Stimulated activated naive B cell treated with anti-CD40 and anti-IgM and Interleukin-4, amounts not matched to agents 10 μg/mL and 1 μg/mL and 100 μg/mL, for 72 hours (primary cell): ENCODE measurements at regions not wholly inside any gene's neighbourhood (a gene's known extent, or its start where the extent isn't known, plus 50 kb on each side); places are given as distances from the start of the nearest gene placed in this dataset.
"Not testable (repeated sequence)": the region's sequence is repeated elsewhere in the genome, so short reads cannot be mapped to it uniquely, and the experiment has no call there.

Experiments used
- ATAC-seq, 2 donors: fragments of 150-1000 bp; cut with Tn5 transposase; replicated peaks; 2 replicates each; pipeline ENCODE4 v1.10.0; 2021; ENCODE audit warnings: moderate library complexity in 1 of 2
- DNase-seq: peaks from one replicate; pipeline ENCODE4 v3.0.0; 2021
- H3K27ac Mint-ChIP-seq: one replicate; pipeline ENCODE4 v1.8.0; 2022; ENCODE audit warnings: mild to moderate bottlenecking, mixed read lengths
- H3K27me3 Mint-ChIP-seq, 2 donors: one replicate each; pipeline ENCODE4 v1.8.0; 2022; ENCODE audit warnings: mixed read lengths in 2 of 2
- H3K36me3 Mint-ChIP-seq, 2 donors: one replicate each; pipeline ENCODE4 v1.8.0; 2022; ENCODE audit warnings: mixed read lengths in 2 of 2, mild to moderate bottlenecking in 1 of 2
- H3K4me1 Mint-ChIP-seq, 2 donors: one replicate each; pipeline ENCODE4 v1.8.0; 2022; ENCODE audit warnings: mixed read lengths in 2 of 2, mild to moderate bottlenecking in 1 of 2
- H3K4me3 Mint-ChIP-seq, 2 donors: one replicate each; pipeline ENCODE4 v1.8.0; 2022; ENCODE audit warnings: mild to moderate bottlenecking in 2 of 2, mixed read lengths in 2 of 2, moderate library complexity in 1 of 2
- H3K9me3 Mint-ChIP-seq, 2 donors: one replicate each; pipeline ENCODE4 v1.8.0; 2022; ENCODE audit warnings: mixed read lengths in 2 of 2, mild to moderate bottlenecking in 1 of 2

DNA sequence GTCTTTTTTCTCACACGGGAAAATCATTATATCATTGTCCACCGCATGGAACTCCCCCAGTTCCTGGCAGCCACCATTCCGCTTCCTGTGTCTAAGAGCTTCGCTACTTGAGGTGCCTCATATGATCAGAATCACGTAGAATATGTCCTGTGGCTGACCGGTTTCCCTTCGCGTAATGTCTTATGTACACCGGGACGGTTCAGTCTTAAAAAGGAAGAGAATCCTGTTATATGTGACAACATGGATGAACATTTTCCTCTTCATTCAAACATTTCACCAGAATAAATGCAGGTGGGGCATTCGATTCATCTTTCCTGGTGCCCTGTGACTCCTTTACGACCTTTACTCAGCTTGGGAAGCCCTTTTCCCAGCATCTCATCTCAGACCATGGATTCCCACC is 131.7 kb upstream of the TWIST2 start:
- H3K27ac Mint-ChIP-seq = no peak overlapping the region
- H3K27me3 Mint-ChIP-seq = peaks cover 10 to 34% of the 10 kb centered on the region in 2 donors
- no peaks in the 10 kb centered on the region for H3K9me3 Mint-ChIP-seq
- H3K4me1 Mint-ChIP-seq = no peaks in the 10 kb centered on the region
- ATAC-seq (no peak), DNase-seq (no peak)
- no peaks in the 10 kb centered on the region for H3K36me3 Mint-ChIP-seq
- H3K4me3 Mint-ChIP-seq = no peak overlapping the region

- no peaks in the 10 kb centered on the region for H3K36me3 Mint-ChIP-seq
- H3K4me3 Mint-ChIP-seq = no peak overlapping the region
- no peaks in the 10 kb centered on the region for H3K4me1 Mint-ChIP-seq
- peaks cover 10 to 34% of the 10 kb centered on the region in 2 donors for H3K27me3 Mint-ChIP-seq
- ATAC-seq = no peak
- no peaks in the 10 kb centered on the region for H3K9me3 Mint-ChIP-seq
- DNase-seq = no peak
- H3K27ac Mint-ChIP-seq = no peak overlapping the region
These were observed 131.3 kb upstream of the TWIST2 start for GRCh38 chr2:238716585-238716984.

DNA sequence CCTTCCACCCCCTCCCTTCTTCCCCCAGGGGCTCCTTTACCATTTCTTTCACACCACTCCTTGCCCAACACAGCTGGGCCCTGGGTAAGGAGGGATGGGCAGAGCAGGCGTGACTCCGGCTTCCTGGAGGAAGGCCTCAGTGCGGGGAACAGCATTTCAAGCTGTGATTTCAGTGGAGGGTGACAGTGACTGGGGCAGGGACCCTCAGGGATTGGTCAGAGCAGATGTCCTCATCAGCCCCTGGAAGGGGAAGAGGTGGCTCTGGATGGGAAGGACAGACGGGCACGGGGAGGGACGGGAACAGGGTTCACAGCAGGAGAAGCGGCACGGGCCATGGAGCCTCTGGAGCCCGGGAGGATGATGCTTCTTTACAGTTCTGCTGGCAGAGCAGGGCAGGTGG is 130.8 kb upstream of the TWIST2 start:
- peaks cover 10 to 34% of the 10 kb centered on the region in 2 donors for H3K27me3 Mint-ChIP-seq
- H3K36me3 Mint-ChIP-seq = no peaks in the 10 kb centered on the region
- no peak overlapping the region for H3K27ac Mint-ChIP-seq
- H3K4me3 Mint-ChIP-seq = no peak overlapping the region
- H3K9me3 Mint-ChIP-seq = no peaks in the 10 kb centered on the region
- DNase-seq = no peak
- H3K4me1 Mint-ChIP-seq = no peaks in the 10 kb centered on the region
- ATAC-seq = no peak

GRCh38 chr2:238719641-238720040 is 128.2 kb upstream of the TWIST2 start:
- Mint-ChIP-seq H3K27ac (no peak overlapping the region), H3K4me1 (no peaks in the 10 kb centered on the region), H3K4me3 (no peak overlapping the region), H3K9me3 (peaks cover 9 to 12% of the 10 kb centered on the region in 2 donors), H3K27me3 (peaks cover 11 to 34% of the 10 kb centered on the region in 2 donors), H3K36me3 (peaks cover 0 to 2% of the 10 kb centered on the region in 2 donors)
- DNase-seq (no peak), ATAC-seq (no peak)

- Mint-ChIP-seq H3K27me3 (peaks cover 15 to 34% of the 10 kb centered on the region in 2 donors), H3K36me3 (peaks cover 0 to 2% of the 10 kb centered on the region in 2 donors), H3K27ac (no peak overlapping the region), H3K4me1 (no peaks in the 10 kb centered on the region), H3K9me3 (peaks cover 12 to 14% of the 10 kb centered on the region in 2 donors), H3K4me3 (no peak overlapping the region)
- peak; percentile 38 to 41 for ATAC-seq
- DNase-seq = no peak
These were observed 127.6 kb upstream of the TWIST2 start for GRCh38 chr2:238720232-238720672.

DNA sequence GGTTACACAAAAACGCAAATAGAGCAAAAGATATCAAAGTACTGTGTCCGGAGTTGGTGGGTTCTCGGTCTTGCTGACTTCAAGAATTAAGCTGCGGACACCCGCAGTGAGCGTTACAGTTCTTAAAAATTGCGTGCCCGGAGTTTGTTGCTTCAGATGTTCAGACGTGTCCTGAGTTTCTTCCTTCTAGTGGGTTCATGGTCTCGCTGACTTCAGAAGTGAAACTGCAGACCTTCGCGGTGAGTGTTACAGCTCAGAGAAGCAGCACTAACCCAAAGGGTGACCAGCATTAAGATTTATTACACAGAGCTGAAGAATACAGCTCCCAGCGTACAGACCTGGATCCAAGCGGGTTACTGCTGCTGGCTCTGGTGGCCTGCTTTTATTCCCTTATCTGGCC is 125.7 kb upstream of the TWIST2 start:
- Mint-ChIP-seq H3K4me1 (no peaks in the 10 kb centered on the region), H3K36me3 (peaks cover 0 to 2% of the 10 kb centered on the region in 2 donors), H3K9me3 (peaks cover 12 to 14% of the 10 kb centered on the region in 2 donors), H3K27ac (no peak overlapping the region), H3K27me3 (peaks cover 6 to 21% of the 10 kb centered on the region in 2 donors), H3K4me3 (no peak overlapping the region)
- DNase-seq = no peak
- ATAC-seq = no peak

- DNase-seq (no peak), ATAC-seq (no peak)
- Mint-ChIP-seq H3K4me1 (no peaks in the 10 kb centered on the region), H3K36me3 (peaks cover 0 to 2% of the 10 kb centered on the region in 2 donors), H3K27me3 (peaks cover 6 to 21% of the 10 kb centered on the region in 2 donors), H3K4me3 (no peak overlapping the region), H3K9me3 (peaks cover 12 to 14% of the 10 kb centered on the region in 2 donors), H3K27ac (no peak overlapping the region)
These were observed 125.0 kb upstream of the TWIST2 start for GRCh38 chr2:238722883-238723282.

DNA sequence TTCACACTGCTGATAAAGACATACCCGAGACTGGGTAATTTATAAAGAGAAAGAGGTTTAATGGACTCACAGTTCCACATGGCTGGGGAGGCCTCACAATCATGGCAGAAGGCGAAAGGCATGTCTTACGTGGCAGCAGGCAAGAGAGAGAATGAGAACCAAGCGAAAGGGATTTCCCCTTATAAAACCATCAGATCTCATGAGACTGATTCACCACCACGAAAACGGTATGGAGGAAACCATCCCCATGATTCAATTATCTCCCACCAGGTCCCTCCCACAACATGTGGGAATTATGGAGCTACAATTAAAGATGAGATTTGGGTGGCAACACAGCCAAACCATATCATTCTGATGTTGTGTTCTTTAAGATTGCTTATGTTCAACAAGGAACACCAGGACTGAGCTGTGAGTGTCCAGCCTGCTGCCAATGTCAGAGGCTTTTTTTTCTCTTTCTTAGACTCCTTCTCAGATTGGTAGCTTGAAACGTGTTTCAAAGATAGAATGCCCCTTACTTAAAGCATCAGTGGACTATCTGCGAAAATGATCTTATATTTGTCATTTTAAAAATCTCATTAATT is 124.1 kb upstream of the TWIST2 start:
- not testable (repeated sequence) for H3K36me3 Mint-ChIP-seq, ATAC-seq, H3K4me3 Mint-ChIP-seq, DNase-seq, H3K4me1 Mint-ChIP-seq, H3K27ac Mint-ChIP-seq
- H3K9me3 Mint-ChIP-seq = peaks cover 12 to 14% of the 10 kb centered on the region in 2 donors
- peaks cover 6 to 21% of the 10 kb centered on the region in 2 donors for H3K27me3 Mint-ChIP-seq

- peaks cover 6 to 16% of the 10 kb centered on the region in 2 donors for H3K27me3 Mint-ChIP-seq
- H3K4me1 Mint-ChIP-seq = no peaks in the 10 kb centered on the region
- H3K4me3 Mint-ChIP-seq = no peak overlapping the region
- DNase-seq = no peak
- no peak for ATAC-seq
- peaks cover 0 to 2% of the 10 kb centered on the region in 2 donors for H3K36me3 Mint-ChIP-seq
- peaks cover 12 to 14% of the 10 kb centered on the region in 2 donors for H3K9me3 Mint-ChIP-seq
- no peak overlapping the region for H3K27ac Mint-ChIP-seq
These were observed 123.2 kb upstream of the TWIST2 start for GRCh38 chr2:238724728-238725127.

DNA sequence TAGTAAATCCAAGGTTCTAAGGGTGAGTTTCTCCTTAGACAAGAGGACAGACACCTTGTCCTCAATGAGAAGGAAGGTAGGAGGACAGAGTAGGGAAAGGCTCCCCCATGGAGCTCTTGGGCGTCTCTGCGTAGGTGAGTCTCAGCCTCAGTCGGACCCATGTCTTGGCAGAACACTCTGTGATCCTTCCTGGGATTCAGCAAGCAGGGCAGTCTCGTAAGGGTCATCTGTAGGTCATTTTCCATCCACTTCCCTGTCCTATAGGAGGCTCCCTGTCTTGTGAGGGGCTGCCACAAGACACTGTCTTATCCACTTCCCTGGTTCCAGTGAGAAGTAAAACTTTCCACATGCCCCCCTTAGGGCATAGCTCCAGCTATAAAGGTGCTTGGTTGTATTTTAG is 122.6 kb upstream of the TWIST2 start:
- DNase-seq = no peak
- no peak overlapping the region for H3K4me3 Mint-ChIP-seq

GRCh38 chr2:238726670-238727584 is 121.0 kb upstream of the TWIST2 start:
- Mint-ChIP-seq H3K27ac (no peak overlapping the region), H3K9me3 (peaks cover 12 to 17% of the 10 kb centered on the region in 2 donors), H3K4me1 (no peaks in the 10 kb centered on the region), H3K36me3 (peaks cover 0 to 2% of the 10 kb centered on the region in 2 donors), H3K27me3 (peaks cover 5 to 6% of the 10 kb centered on the region in 2 donors), H3K4me3 (no peak overlapping the region)
- ATAC-seq (no peak), DNase-seq (no peak)

More for the DNA sequence above, 122.6 kb upstream of the TWIST2 start:
- H3K9me3 Mint-ChIP-seq = peaks cover 12 to 14% of the 10 kb centered on the region in 2 donors
- H3K27me3 Mint-ChIP-seq = peaks cover 6 to 10% of the 10 kb centered on the region in 2 donors
- H3K27ac Mint-ChIP-seq = no peak overlapping the region
- ATAC-seq = no peak
- H3K4me1 Mint-ChIP-seq = no peaks in the 10 kb centered on the region
- peaks cover 0 to 2% of the 10 kb centered on the region in 2 donors for H3K36me3 Mint-ChIP-seq

- peaks cover 5 to 11% of the 10 kb centered on the region in 2 donors for H3K9me3 Mint-ChIP-seq
- no peaks in the 10 kb centered on the region for H3K36me3 Mint-ChIP-seq
- no peaks in the 10 kb centered on the region for H3K4me1 Mint-ChIP-seq
- no peak overlapping the region for H3K4me3 Mint-ChIP-seq
- no peak overlapping the region for H3K27ac Mint-ChIP-seq
- H3K27me3 Mint-ChIP-seq = peaks cover 5 to 6% of the 10 kb centered on the region in 2 donors
- no peak for DNase-seq
- no peak for ATAC-seq
These were observed 120.1 kb upstream of the TWIST2 start for GRCh38 chr2:238727585-238728329.

DNA sequence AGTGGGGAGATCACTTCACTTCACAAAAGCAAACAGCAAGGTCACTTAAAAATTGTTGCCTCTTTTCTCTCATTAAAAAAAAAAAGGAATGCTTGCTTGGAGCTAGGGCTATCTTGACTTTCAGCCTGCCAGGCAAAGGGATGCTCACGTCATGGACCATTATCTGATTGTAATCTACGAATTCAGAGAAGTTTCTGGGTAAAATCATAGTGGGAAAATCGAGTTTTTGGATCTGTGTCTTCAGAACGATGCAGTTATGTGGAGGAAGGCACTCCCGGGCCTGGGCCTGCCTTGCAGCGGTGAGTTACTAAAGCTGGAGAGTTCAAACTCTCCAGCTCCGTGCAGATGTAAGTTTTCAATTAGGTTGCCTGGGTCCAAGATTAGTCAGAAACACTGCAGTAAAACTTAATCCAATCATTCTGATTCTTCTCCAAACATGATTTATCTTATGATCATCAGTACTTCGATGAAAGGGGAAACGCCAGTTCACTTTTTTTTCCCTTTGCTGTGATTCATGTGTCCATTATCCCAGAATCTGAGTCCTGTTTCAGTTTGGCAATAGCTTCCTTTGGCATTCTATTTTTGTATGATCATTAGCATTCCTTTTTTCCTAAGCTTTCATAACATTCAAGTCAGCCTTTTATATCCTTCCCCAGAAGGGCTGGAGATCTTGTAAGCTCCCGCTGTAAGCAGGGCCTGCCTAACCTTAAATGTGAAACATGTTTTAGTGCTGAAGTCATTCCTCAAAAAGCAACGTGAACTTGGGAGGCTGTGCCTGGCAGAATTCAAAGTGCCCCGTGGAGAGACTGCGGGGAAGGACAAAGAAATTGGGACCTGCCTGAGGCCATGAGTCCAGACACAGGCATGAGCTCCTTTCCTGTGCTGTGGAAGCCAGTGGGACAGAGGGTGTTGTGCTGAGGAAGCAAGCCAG is 119.3 kb upstream of the TWIST2 start:
- peaks cover 5 to 6% of the 10 kb centered on the region in 2 donors for H3K27me3 Mint-ChIP-seq
- ATAC-seq (no peak), DNase-seq (no peak)
- H3K4me1 Mint-ChIP-seq = no peaks in the 10 kb centered on the region
- no peak overlapping the region for H3K27ac Mint-ChIP-seq
- H3K4me3 Mint-ChIP-seq = no peak overlapping the region
- H3K36me3 Mint-ChIP-seq = no peaks in the 10 kb centered on the region
- peaks cover under 1 to 11% of the 10 kb centered on the region in 2 donors for H3K9me3 Mint-ChIP-seq
